Left ventricle myocardium inferior (tissue), 1 donor: ENCODE measurements at regions not wholly inside any gene's neighbourhood (a gene's known extent, or its start where the extent isn't known, plus 50 kb on each side); places are given as distances from the start of the nearest gene placed in this dataset.

Experiments
- DNase-seq: peaks from one replicate; pipeline ENCODE4 v3.0.0-alpha.2; 2020
- H3K27ac ChIP-seq: fragments of 200-600 bp; replicated peaks from 2 replicates; pipeline ENCODE4 v1.8.0; 2021
- H3K27me3 ChIP-seq: fragments of 200-600 bp; 2 replicates; pipeline ENCODE4 v1.8.0; 2021; ENCODE audit warnings: low read depth
- H3K36me3 ChIP-seq: fragments of 200-600 bp; 2 replicates; pipeline ENCODE4 v1.8.0; 2021
- H3K4me1 ChIP-seq: fragments of 200-600 bp; 2 replicates; pipeline ENCODE4 v1.8.0; 2021
- H3K4me3 ChIP-seq: fragments of 200-600 bp; 2 replicates; pipeline ENCODE4 v1.8.0; 2021; ENCODE audit warnings: mild to moderate bottlenecking, moderate library complexity
- H3K9me3 ChIP-seq: fragments of 200-600 bp; replicated peaks from 2 replicates; pipeline ENCODE4 v1.8.0; 2021
- CTCF ChIP-seq: fragments of 200-600 bp; IDR thresholded peaks from 2 replicates; pipeline ENCODE4 v1.8.0; 2021; ENCODE audit warnings: antibody characterized with exemption, mild to moderate bottlenecking, borderline replicate concordance
- intact Hi-C: fragments of 100-400 bp; cut with micrococcal nuclease; formaldehyde crosslinking; loops from one replicate; pipeline ENCODE4 v1.11.0; 2022
- donor health status: DM: no; HTN: yes; CAD: no; lungs with severe emphysema.

- peaks cover 9% of the 10 kb centered on the region for H3K27me3 ChIP-seq
- no peaks in the 10 kb centered on the region for H3K4me1 ChIP-seq
- H3K4me3 ChIP-seq: no peak overlapping the region
- H3K36me3 ChIP-seq: no peaks in the 10 kb centered on the region
- TF ChIP-seq CTCF: no peak
- H3K27ac ChIP-seq: no peak overlapping the region
- intact Hi-C loops: no loop called here
- peaks cover 7% of the 10 kb centered on the region for H3K9me3 ChIP-seq
- DNase-seq: no peak
These were observed 120.0 kb downstream of the LRIG2 start for GRCh38 chr1:113192980-113193379.

GRCh38 chr1:113194846-113195830 is 122.1 kb downstream of the LRIG2 start:
- no peak overlapping the region for H3K4me3 ChIP-seq
- peaks cover 7% of the 10 kb centered on the region for H3K9me3 ChIP-seq
- intact Hi-C loops: no loop called here
- no peak overlapping the region for H3K27ac ChIP-seq
- DNase-seq: no peak
- TF ChIP-seq CTCF: no peak
- H3K4me1 ChIP-seq: no peaks in the 10 kb centered on the region
- peaks cover 8% of the 10 kb centered on the region for H3K27me3 ChIP-seq
- H3K36me3 ChIP-seq: no peaks in the 10 kb centered on the region

GRCh38 chr1:113197719-113198330 is 124.8 kb downstream of the LRIG2 start:
- H3K36me3 ChIP-seq: no peaks in the 10 kb centered on the region
- intact Hi-C loops: no loop called here
- TF ChIP-seq CTCF: no peak

DNA sequence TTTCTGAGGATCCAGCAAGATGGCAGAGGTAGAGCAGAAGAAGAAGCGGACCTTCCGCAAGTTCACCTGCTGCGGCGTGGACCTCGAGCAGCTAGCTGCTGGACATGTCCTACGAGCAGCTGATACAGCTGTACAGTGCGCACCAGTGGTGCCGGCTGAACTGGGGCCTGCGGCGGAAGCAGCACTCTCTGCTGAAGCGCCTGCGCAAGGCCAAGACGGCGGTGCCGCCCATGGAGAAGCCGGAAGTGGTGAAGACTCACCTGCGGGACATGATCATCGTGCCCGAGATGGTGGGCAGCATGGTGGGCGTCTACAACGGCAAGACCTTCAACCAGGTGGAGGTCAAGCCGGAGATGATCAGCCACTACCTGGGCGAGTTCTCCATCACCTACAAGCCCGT is 125.8 kb downstream of the LRIG2 start:
- no peaks in the 10 kb centered on the region for H3K36me3 ChIP-seq
- no peaks in the 10 kb centered on the region for H3K9me3 ChIP-seq
- intact Hi-C loops: no loop called here
- TF ChIP-seq CTCF: no peak
- peaks cover 5% of the 10 kb centered on the region for H3K27me3 ChIP-seq
- no peak for DNase-seq
- H3K27ac ChIP-seq: no peak overlapping the region
- H3K4me1 ChIP-seq: no peaks in the 10 kb centered on the region
- no peak overlapping the region for H3K4me3 ChIP-seq

More at GRCh38 chr1:113197719-113198330, 124.8 kb downstream of the LRIG2 start:
- Histone ChIP-seq H3K4me1 (no peaks in the 10 kb centered on the region), H3K27ac (no peak overlapping the region), H3K9me3 (peaks cover 7% of the 10 kb centered on the region), H3K27me3 (peaks cover 2% of the 10 kb centered on the region), H3K4me3 (no peak overlapping the region)
- no peak for DNase-seq

GRCh38 chr1:113199760-113200455 is 126.9 kb downstream of the LRIG2 start:
- TF ChIP-seq CTCF: no peak
- Histone ChIP-seq H3K4me1 (no peaks in the 10 kb centered on the region), H3K27me3 (peaks cover 5% of the 10 kb centered on the region), H3K9me3 (no peaks in the 10 kb centered on the region), H3K27ac (no peak overlapping the region), H3K4me3 (no peak overlapping the region), H3K36me3 (no peaks in the 10 kb centered on the region)
- intact Hi-C loops: no loop called here
- no peak for DNase-seq
